ENCODE measurements at regions not wholly inside any gene's neighbourhood (a gene's known extent, or its start where the extent isn't known, plus 50 kb on each side); places are given as distances from the start of the nearest gene placed in this dataset.

DNA sequence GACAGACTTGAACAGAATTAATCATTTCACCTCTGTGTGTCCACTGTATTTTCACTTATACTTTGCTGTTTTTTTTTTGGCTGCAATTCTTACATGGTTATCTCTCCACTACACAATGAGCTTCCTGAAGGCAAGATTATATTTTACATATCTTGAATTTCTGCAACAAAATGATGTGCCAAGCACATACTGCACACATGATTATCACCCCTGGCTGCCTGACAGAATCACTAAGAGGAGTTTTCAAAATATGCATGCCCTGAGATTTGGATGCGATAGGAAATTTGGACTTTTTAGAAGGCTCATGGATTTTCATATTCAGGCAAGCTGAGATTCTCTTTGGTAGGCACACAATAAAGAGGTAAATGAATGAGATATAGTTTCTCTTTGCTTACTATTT, 1162.1 kb upstream of the IGFBP7 start:
- no TSS peak for BruUV-seq (replicated peaks)
- TF ChIP-seq ZNF775 (CRISPR knock-in tag; IDR thresholded peaks at IDR 0.05; ENCODE audit: borderline replicate concordance) (no peak), ZSCAN25 (CRISPR knock-in tag; IDR thresholded peaks at IDR 0.05) (no peak), ZFP62 (CRISPR knock-in tag; IDR thresholded peaks at IDR 0.05) (no peak), STAG1 (CRISPR knock-in tag; IDR thresholded peaks at IDR 0.05) (no peak), UBTF (CRISPR knock-in tag; IDR thresholded peaks at IDR 0.05) (no peak), ARID2 (CRISPR knock-in tag; IDR thresholded peaks at IDR 0.05; ENCODE audit: borderline replicate concordance) (no peak), FOXJ3 (CRISPR knock-in tag; IDR thresholded peaks at IDR 0.05; ENCODE audit: borderline replicate concordance) (no peak), NCOA2 (CRISPR knock-in tag; IDR thresholded peaks at IDR 0.05) (no peak), HMG20A (CRISPR knock-in tag; IDR thresholded peaks at IDR 0.05; ENCODE audit: borderline replicate concordance) (no peak), ZNF205 (CRISPR knock-in tag; IDR thresholded peaks at IDR 0.05) (no peak), MAFK (conservative IDR thresholded peaks at IDR 0.05 in 1 of 2, IDR thresholded peaks at IDR 0.05 in 1 of 2; ENCODE audit: low read length in 2 of 2) (no peak), ZBTB1 (CRISPR knock-in tag; IDR thresholded peaks at IDR 0.05; ENCODE audit: borderline replicate concordance) (no peak), ZNF24 (IDR thresholded peaks at IDR 0.05) (no peak), FOXK1 (CRISPR knock-in tag; IDR thresholded peaks at IDR 0.05; ENCODE audit: borderline replicate concordance, low read depth) (no peak), FIP1L1 (IDR thresholded peaks at IDR 0.05; ENCODE audit: borderline replicate concordance, insufficient read depth, low read depth, low read length) (no peak), U2AF2 (IDR thresholded peaks at IDR 0.05; ENCODE audit: low read depth, low read length) (no peak), ZEB1 (IDR thresholded peaks at IDR 0.05; ENCODE audit: insufficient replicate concordance, low read depth) (no peak), ZBTB42 (CRISPR knock-in tag; IDR thresholded peaks at IDR 0.05) (no peak), ZNF780A (CRISPR knock-in tag; IDR thresholded peaks at IDR 0.05) (no peak), MYNN (CRISPR knock-in tag; IDR thresholded peaks at IDR 0.05; ENCODE audit: low read depth) (no peak)
- H3K36me3 ChIP-seq (replicated peaks in 1 of 2; ENCODE audit: control insufficient read depth in 1 of 2, insufficient read depth in 2 of 2, low read length in 2 of 2), result no peaks in the 10 kb centered on the region
- no peak for ATAC-seq
- 0% methylated on average over 1 of the region's 1 CpG for WGBS (ENCODE audit: low lambda C conversion rate)
- no peaks in the 10 kb centered on the region for H3K27me3 ChIP-seq (ENCODE audit: control insufficient read depth in 1 of 2, insufficient read depth in 2 of 2, low read length in 2 of 2)
- no peak overlapping the region for H3K9ac ChIP-seq (ENCODE audit: insufficient read depth, low read depth, low read length)
- H3K9me3 ChIP-seq (ENCODE audit: low read length), result peaks cover 90% of the 10 kb centered on the region
- H3K4me2 ChIP-seq (ENCODE audit: low read depth, low read length), result no peak overlapping the region
- in situ Hi-C loops (cut with HindIII; ENCODE audit: extremely low pct_ligation_motif_present, low pct_unique_long_range_greater_than_20kb) (no loop called here), intact Hi-C loops (cut with micrococcal nuclease; ENCODE audit: unreplicated experiment) (no loop called here)
- no peak overlapping the region for H3K4me3 ChIP-seq (replicated peaks in 1 of 3; ENCODE audit: insufficient read depth in 1 of 3, low read depth in 2 of 3, low read length in 3 of 3)
- no peaks in the 10 kb centered on the region for H3K4me1 ChIP-seq (ENCODE audit: insufficient read depth, low read length)
- no peak overlapping the region for H3K27ac ChIP-seq (ENCODE audit: extremely low read length, insufficient read depth, low read length)
- POLR2A ChIA-PET, result no interaction called here
- CTCF ChIA-PET (ENCODE audit: low intra/inter-chr PET ratio, low total read pairs), result no interaction called here
- H4K20me1 ChIP-seq (ENCODE audit: insufficient read depth, low read length), result no peaks in the 10 kb centered on the region
- DNase-seq (ENCODE audit: low spot score), result no peak
- FAIRE-seq, result no peak
- H3K79me2 ChIP-seq (ENCODE audit: insufficient read depth, low read length), result no peaks in the 10 kb centered on the region
- H2AFZ ChIP-seq (ENCODE audit: low read length), result no peak overlapping the region

Data from HepG2 (cell line).